Heart left ventricle (tissue), 13 donors: ENCODE measurements at regions not wholly inside any gene's neighbourhood (a gene's known extent, or its start where the extent isn't known, plus 50 kb on each side); places are given as distances from the start of the nearest gene placed in this dataset.

Experiments used
- CTCF ChIP-seq, 12 donors: fragments of 200-600 bp; sonication (generic) in 4 of 12; IDR thresholded peaks; one replicate each; pipeline versions ENCODE4 v1.5.0 to v1.8.0; 2018 to 2022; ENCODE audit warnings: antibody characterized with exemption in 12 of 12, mild to moderate bottlenecking in 5 of 12
- POLR2A ChIP-seq, 2 donors: fragments of 450-650 bp; IDR thresholded peaks; one replicate each; pipeline ENCODE4 v1.6.1; 2017; ENCODE audit warnings: antibody characterized with exemption in 2 of 2, mild to moderate bottlenecking in 2 of 2, moderate library complexity in 2 of 2
- donor health status: ischemic (EF 13 %, LVEDD 7.1; RV severe dilation, severe dysfunction).
- donor health status: DM: no; HTN: yes; CAD: no.
- donor health status: DM: no; HTN: no; CAD: no.
- donor health status: ischemic (EF 25% LVEDD 6.9; RV normal size, moderate dysfunction).
- donor health status: ischemic (EF 25% LVEDD 5.7; RV mildly dilated, moderate dysfunction).
- donor health status: ischemic (EF 35%, LVEDD 5.7; RV mildly dilated, moderate dysfunction).
- donor health status: nonischemic (EF 11% LVEDD 7.7; RV severe dilation, severe dysfunction).
- donor health status: DM: yes; HTN: yes; CAD: no.
- donor health status: PGD.
- donor health status: ischemic (EF 29% LVEDD 5.4; RV normal size, mild dysfunction).
- donor health status: nonischemic (EF 23%, LVEDD 6.1; RV moderate dilation, normal function).

- TF ChIP-seq CTCF (IDR thresholded peaks at IDR 0.05): no peak
- no peak for TF ChIP-seq POLR2A (IDR thresholded peaks at IDR 0.05)
Observed at GRCh38 chr12:74959657-74960056, 250.0 kb downstream of the KCNC2 start.
